ENCODE measurements at regions not wholly inside any gene's neighbourhood (a gene's known extent, or its start where the extent isn't known, plus 50 kb on each side); places are given as distances from the start of the nearest gene placed in this dataset.

DNA sequence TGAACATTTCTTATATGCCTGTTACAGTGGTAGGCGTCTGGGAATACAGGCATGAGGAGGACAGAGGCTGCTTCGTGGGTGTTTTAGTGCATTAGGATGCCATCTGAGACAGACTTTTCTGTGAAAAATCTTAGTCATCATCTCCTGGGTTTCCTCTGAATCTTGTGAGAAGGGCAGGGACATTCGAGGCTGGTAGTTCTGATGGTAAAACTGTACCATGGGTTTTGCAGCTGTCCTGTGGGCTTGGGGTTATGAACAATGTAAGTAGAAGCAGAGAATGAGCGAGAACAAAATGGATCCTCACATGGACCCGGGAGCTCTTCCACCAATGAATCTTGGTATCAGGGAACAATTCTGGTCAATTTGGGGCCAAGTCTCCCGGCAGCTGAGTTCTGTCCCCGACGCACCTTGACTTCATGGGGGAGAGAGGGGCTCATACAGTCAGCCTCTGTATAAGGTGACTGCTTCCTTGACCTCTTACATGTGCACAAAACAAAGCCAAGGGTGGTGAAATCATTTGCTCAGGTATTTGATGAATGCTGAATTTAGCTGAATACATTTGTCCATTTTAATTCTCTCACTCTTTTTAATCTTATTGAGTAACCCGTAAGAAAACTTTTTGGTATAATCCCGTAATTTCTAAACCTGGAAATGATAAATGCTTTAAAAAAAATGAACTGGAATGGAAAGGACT is 63.6 kb upstream of the ERRFI1 start:
- DNase-seq (ENCODE audit: low read depth), result peak; percentile 59

DNA sequence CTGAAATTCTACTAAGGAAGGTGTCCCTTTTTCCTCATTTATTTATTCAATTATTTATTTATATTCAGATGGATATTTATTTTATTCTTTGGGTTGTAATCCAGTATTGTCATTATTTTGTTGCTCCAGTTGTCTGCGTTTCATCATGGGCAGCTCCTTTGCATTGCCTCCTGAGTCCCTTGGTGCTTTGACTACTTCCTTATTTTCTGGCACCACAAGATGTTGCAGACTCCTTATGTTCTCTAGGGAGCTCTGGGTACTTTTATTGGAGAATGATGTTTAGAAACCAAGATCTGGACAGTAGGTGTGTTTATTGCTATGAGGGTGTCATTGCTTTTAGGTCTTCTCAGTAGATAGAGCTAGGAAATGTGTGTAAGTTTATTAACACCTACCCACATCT is 59.9 kb upstream of the ERRFI1 start:
- DNase-seq (ENCODE audit: low read depth), result no peak

DNA sequence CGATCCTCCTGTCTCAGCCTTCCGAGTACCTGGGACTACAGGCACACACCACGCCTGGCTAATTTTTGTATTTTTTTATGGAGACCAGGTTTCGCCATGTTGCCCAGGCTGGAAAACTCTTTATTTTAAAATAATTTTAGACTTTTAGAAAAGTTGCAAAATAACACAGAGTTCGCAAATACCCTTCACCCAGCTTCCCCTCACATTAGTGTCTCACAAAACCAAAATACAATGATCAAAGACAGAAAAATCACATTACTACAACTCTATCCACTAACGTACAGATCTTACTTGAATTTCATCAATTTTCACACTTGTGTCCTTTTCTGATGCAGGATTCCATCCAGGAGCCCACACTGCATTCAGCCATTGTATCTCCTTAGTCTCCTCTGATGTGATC is 58.8 kb upstream of the ERRFI1 start:
- DNase-seq (ENCODE audit: low read depth), result no peak

DNA sequence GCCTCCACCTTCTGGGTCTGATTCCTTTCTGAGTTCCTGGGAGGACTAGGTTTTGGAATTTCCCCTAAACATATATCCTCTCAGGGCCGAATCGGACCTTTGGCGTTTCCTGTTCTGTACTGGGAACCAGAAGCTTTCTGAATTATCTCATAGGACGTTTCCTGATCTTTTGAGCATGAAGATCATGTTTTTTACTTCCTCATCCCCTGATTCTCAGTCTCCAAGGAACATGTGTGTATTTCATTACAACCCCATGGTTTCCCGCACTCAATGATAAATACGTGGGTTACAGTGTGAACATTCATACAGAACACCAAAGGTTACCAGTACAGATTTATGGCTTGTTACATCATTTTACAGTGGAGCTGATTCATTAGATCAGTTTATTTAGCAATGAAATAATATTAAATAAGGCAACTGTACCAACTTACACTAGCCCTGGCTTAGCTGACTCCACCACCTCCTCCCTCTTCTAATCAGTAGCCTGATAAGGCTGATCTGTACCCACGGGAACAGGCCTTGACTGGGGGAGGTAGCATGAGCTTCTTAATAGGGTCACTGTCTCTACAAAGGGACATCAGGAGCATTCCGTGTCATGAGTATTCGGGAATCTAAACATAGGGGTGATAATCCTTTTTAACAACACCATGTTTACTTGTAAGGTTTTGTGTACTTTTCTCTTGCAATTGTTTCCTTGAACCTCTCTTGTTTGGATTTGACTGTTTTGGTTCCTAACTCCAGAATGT is 57.8 kb upstream of the ERRFI1 start:
- DNase-seq (ENCODE audit: low read depth), result peak; percentile 62

DNA sequence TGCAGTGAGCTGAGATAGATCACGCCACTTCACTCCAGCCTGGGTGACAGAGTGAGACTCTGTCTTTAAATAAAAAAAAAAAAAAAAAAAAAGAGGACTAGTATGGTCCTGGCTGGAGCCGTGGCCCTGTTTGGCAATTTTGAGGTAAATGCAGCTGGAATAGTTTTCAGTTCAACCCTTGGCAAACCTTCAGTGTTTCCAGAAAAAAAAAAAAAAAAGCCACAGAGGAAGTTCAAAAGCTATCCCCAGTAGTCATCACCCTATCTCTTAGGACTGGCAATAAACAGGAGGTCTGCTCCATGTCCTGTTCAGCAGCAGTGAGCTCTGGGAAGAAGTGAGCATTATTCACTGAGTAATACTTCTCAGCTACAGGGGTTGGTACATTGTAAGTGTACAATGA is 56.8 kb upstream of the ERRFI1 start:
- DNase-seq (ENCODE audit: low read depth), result peak; percentile 75

DNA sequence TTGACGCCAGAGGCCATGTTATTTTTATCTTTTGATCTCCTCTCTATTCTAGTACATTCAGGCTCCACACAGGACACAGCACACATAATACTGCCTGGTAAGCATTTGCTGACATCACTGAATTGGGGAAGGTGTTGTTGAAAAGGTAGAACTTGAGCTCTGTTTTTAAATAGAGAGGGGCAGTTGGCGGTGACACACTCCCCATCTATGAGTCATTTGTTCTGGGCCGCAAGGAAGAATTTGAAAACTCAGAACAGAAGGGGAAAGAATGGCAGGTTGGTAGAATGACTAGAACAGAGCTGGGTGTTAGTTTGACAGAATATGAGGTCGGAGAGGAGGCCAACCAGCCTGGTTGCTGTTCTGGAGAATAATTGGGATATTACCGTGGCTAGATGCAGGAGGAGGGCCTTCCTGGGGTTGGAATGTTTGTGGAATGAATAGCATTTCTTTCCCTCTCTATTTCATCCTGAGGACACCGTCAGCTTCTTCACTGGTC is 52.1 kb upstream of the ERRFI1 start:
- peak; percentile 86 for DNase-seq (ENCODE audit: low read depth)

DNA sequence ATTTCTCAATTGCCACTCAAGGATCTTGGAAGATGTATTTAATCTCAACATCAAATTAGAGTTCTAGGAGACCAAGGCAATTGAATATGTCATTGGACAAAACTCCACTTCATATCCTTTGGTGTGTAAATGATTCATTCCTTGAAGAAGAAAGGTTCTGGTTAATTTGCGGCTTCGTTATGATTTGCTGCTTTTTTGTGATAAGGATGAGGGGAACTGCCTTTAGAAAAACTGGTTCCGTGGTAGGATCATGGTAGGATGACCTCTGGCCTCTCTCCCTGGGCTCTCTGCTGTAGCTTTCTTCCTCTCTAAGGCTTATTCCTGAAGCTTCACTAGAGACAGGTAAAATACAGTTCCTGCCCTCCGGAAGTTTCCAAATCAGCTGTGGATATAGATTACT is 51.5 kb upstream of the ERRFI1 start:
- DNase-seq (ENCODE audit: low read depth), result peak; percentile 75

DNA sequence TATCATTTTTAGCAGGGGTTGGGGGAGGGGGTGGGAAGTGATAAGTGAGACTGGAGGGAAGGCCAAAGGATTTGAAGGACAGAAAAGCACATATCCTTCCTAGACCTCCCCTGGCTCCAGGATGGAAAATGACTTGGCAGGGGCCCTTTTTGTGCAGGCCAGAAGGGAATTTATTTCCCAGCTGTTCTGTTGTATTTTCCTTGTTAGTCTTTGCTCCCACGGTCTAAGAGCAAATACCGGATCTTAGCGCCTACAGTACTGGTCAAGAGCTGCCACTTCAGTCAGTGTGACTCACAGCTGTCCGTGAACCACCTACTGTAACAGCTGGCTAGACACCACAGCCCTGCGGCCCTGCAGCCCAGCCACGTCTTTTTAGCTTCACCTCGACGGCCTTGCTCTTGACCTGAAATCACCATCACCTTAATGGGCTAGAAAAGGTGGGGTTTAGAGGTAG is 51.0 kb upstream of the ERRFI1 start:
- peak; percentile 97 for DNase-seq (ENCODE audit: low read depth)

DNA sequence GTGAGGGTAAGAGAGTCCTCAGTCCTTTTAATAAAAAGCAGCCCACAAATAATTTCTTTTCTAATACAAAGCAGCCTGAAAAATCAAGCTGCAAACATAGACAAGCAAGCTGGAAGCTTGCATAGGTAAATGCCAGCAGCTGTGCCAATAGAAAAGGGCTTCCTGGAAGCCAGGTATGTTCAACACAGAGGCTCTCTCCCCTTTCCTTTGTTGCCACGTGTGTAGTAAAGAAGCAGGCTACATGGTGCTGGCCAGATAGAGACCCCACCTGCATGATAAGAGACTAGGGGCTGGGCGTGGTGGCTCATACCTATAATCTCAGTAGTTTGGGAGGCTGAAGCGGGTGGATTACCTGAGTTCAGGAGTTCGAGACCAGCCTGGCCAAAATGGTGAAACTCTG is 50.1 kb upstream of the ERRFI1 start:
- DNase-seq (ENCODE audit: low read depth), result no peak

All from Daoy (cell line).